ENCODE measurements at regions not wholly inside any gene's neighbourhood (a gene's known extent, or its start where the extent isn't known, plus 50 kb on each side); places are given as distances from the start of the nearest gene placed in this dataset.

GRCh38 chr6:117128052-117128451, 137.3 kb upstream of the VGLL2 start:
- TF ChIP-seq CTCF (IDR thresholded peaks at IDR 0.05; ENCODE audit: low read depth, low read length, poor library complexity, severe bottlenecking) (no peak), EZH2phosphoT487 (IDR thresholded peaks at IDR 0.05; ENCODE audit: borderline replicate concordance, low read length) (no peak)
